ENCODE measurements at regions not wholly inside any gene's neighbourhood (a gene's known extent, or its start where the extent isn't known, plus 50 kb on each side); places are given as distances from the start of the nearest gene placed in this dataset.
"Not testable (repeated sequence)": the region's sequence is repeated elsewhere in the genome, so short reads cannot be mapped to it uniquely, and the experiment has no call there.

DNA sequence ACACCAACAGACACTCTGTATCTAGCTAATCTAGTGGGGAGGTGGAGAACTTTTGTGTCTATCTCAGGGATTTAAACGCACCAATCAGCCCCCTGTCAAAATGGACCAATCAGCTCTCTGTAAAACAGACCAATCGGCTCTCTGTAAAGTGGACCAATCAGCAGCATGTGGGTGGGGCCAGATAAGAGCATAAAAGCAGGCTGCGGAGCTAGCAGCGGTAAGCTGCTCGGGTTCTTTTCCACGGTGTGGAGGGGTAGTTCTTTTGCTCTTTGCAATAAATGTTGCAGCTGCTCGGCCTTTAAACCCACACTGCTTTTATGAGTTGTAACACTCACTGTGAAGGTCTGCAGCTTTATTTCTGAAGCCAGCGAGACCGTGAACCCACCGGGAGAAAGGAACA lies 51.3 kb upstream of the FOXI3 start:
- ChIA-PET CTCF (interaction anchor here (1.3 to 1.4 kb wide), 2 partner anchors 14 to 166 kb away, joined by 3 to 4 read pairs; no protein-coding TSS in a partner anchor), POLR2A (no interaction called here)
- TF ChIP-seq, protein P1, sequence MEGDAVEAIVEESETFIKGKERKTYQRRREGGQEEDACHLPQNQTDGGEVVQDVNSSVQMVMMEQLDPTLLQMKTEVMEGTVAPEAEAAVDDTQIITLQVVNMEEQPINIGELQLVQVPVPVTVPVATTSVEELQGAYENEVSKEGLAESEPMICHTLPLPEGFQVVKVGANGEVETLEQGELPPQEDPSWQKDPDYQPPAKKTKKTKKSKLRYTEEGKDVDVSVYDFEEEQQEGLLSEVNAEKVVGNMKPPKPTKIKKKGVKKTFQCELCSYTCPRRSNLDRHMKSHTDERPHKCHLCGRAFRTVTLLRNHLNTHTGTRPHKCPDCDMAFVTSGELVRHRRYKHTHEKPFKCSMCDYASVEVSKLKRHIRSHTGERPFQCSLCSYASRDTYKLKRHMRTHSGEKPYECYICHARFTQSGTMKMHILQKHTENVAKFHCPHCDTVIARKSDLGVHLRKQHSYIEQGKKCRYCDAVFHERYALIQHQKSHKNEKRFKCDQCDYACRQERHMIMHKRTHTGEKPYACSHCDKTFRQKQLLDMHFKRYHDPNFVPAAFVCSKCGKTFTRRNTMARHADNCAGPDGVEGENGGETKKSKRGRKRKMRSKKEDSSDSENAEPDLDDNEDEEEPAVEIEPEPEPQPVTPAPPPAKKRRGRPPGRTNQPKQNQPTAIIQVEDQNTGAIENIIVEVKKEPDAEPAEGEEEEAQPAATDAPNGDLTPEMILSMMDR (IDR thresholded peaks at IDR 0.05; ENCODE audit: control extremely low read depth, extremely low read depth, low read depth, missing control alignments), result no peak
- DNase-seq (ENCODE audit: extremely low spot score), result no peak

DNA sequence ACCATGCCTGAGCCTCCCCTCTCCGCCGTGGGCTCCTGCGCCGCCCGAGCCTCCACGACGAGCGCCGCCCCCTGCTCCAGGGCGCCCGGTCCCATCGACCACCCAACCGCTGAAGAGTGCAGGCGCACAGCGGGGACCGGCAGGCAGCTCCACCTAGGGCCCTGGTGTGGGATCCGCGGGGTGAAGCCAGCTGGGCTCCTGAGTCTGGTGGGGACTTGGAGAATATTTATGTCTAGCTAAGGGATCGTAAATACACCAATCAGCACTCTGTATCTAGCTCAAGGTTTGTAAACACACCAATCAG lies 50.8 kb upstream of the FOXI3 start:
- POLR2A ChIA-PET, result not testable (repeated sequence)
- CTCF ChIA-PET, result interaction anchor here (1.4 kb wide), 1 partner anchor 13 kb away, joined by 4 read pairs; no protein-coding TSS in a partner anchor

More for the DNA sequence above, 50.8 kb upstream of the FOXI3 start:
- DNase-seq (ENCODE audit: extremely low spot score), result not testable (repeated sequence)
